DND-41 (cell line): ENCODE measurements at regions not wholly inside any gene's neighbourhood (a gene's known extent, or its start where the extent isn't known, plus 50 kb on each side); places are given as distances from the start of the nearest gene placed in this dataset.

Experiments
- ATAC-seq: fragments of 200-7000 bp; cut with Tn5 transposase; 3 replicates; pipeline ENCODE4 v1.9.1; 2021; ENCODE audit warnings: low read depth; ENCODE audit not compliant: insufficient read depth
- DNase-seq: peaks from one replicate; pipeline ENCODE4 v3.0.0-alpha.2; 2020
- H2AFZ ChIP-seq: 2 replicates; pipeline ENCODE4 v1.6.0; 2012; ENCODE audit warnings: low read depth, low read length
- H3K27ac ChIP-seq: 2 replicates; pipeline ENCODE4 v1.5.1; 2012; ENCODE audit warnings: low read length, inconsistent platforms
- H3K27me3 ChIP-seq: fragments of 200-600 bp; sonication (generic); 2 replicates; pipeline ENCODE4 v1.6.0; 2012; ENCODE audit warnings: low read length, mild to moderate bottlenecking, inconsistent platforms; ENCODE audit not compliant: insufficient read depth, poor library complexity
- H3K36me3 ChIP-seq: 2 replicates; pipeline ENCODE4 v1.5.1; 2012; ENCODE audit warnings: low read length, inconsistent platforms; ENCODE audit not compliant: insufficient read depth
- H3K4me1 ChIP-seq: 2 replicates; pipeline ENCODE4 v1.5.1; 2012; ENCODE audit warnings: mild to moderate bottlenecking, low read length; ENCODE audit not compliant: insufficient read depth
- H3K4me2 ChIP-seq: 2 replicates; pipeline ENCODE4 v1.6.0; 2012; ENCODE audit warnings: mild to moderate bottlenecking, moderate library complexity, low read length, inconsistent platforms; ENCODE audit not compliant: insufficient read depth
- H3K4me3 ChIP-seq, 2 experiments: fragments of 200-600 bp in 1 of 2; shearing (Covaris generic) in 1 of 2; 2 replicates each; pipeline ENCODE4 v1.5.1; 2012 to 2016; ENCODE audit warnings: inconsistent platforms in 2 of 2, low read length in 2 of 2, mild to moderate bottlenecking in 2 of 2, low read depth in 1 of 2, moderate library complexity in 1 of 2
- H3K79me2 ChIP-seq: 2 replicates; pipeline ENCODE4 v1.6.0; 2012; ENCODE audit warnings: low read length, inconsistent platforms; ENCODE audit not compliant: insufficient read depth
- H3K9ac ChIP-seq: 2 replicates; pipeline ENCODE4 v1.6.0; 2012; ENCODE audit warnings: low read depth, mild to moderate bottlenecking, inconsistent platforms, low read length, moderate library complexity
- H3K9me3 ChIP-seq: 2 replicates; pipeline ENCODE4 v1.5.1; 2012; ENCODE audit warnings: low read length, moderate library complexity, mild to moderate bottlenecking, inconsistent platforms; ENCODE audit not compliant: insufficient read depth, severe bottlenecking
- H4K20me1 ChIP-seq: 2 replicates; pipeline ENCODE4 v1.6.0; 2012; ENCODE audit warnings: low read length; ENCODE audit not compliant: insufficient read depth
- CTCF ChIP-seq: IDR thresholded peaks from 2 replicates; pipeline ENCODE4 v1.5.1; 2012; ENCODE audit warnings: borderline replicate concordance, low read length, moderate library complexity, mild to moderate bottlenecking; ENCODE audit not compliant: poor library complexity, severe bottlenecking; ENCODE audit errors: extremely low read depth
- EZH2 ChIP-seq: IDR thresholded peaks from 3 replicates; pipeline ENCODE4 v1.6.1; 2012; ENCODE audit warnings: borderline replicate concordance, low read depth, mild to moderate bottlenecking, moderate library complexity, low read length, inconsistent platforms; ENCODE audit not compliant: severe bottlenecking

- Histone ChIP-seq H4K20me1 (no peaks in the 10 kb centered on the region), H3K27me3 (no peaks in the 10 kb centered on the region), H3K4me2 (no peak overlapping the region), H3K4me1 (no peaks in the 10 kb centered on the region), H3K9me3 (no peaks in the 10 kb centered on the region), H3K4me3 (no peak overlapping the region), H3K79me2 (no peaks in the 10 kb centered on the region), H2AFZ (no peak overlapping the region), H3K9ac (no peak overlapping the region), H3K27ac (no peak overlapping the region), H3K36me3 (no peaks in the 10 kb centered on the region)
- TF ChIP-seq CTCF: no peak
- TF ChIP-seq EZH2: no peak
- DNase-seq: no peak
- ATAC-seq: no peak
Measured at GRCh38 chr5:75886706-75887105, 169.5 kb upstream of the POC5 start.

GRCh38 chr5:75885849-75886596 lies 168.8 kb upstream of the POC5 start:
- Histone ChIP-seq H3K4me1 (no peaks in the 10 kb centered on the region), H2AFZ (no peak overlapping the region), H3K79me2 (no peaks in the 10 kb centered on the region), H3K9ac (no peak overlapping the region), H4K20me1 (no peaks in the 10 kb centered on the region), H3K27ac (no peak overlapping the region), H3K27me3 (no peaks in the 10 kb centered on the region), H3K36me3 (no peaks in the 10 kb centered on the region), H3K4me3 (no peak overlapping the region), H3K9me3 (no peaks in the 10 kb centered on the region), H3K4me2 (no peak overlapping the region)
- ATAC-seq: no peak
- TF ChIP-seq CTCF (peak; percentile 18), EZH2 (no peak)
- no peak for DNase-seq

GRCh38 chr5:75885321-75885720 lies 168.1 kb upstream of the POC5 start:
- DNase-seq (no peak), ATAC-seq (no peak)
- H3K4me2 ChIP-seq: no peak overlapping the region
- H4K20me1 ChIP-seq: no peaks in the 10 kb centered on the region
- no peaks in the 10 kb centered on the region for H3K4me1 ChIP-seq
- no peak for TF ChIP-seq CTCF
- TF ChIP-seq EZH2: no peak
- H3K27ac ChIP-seq: no peak overlapping the region
- H3K9ac ChIP-seq: no peak overlapping the region
- H3K9me3 ChIP-seq: no peaks in the 10 kb centered on the region
- H3K27me3 ChIP-seq: no peaks in the 10 kb centered on the region
- H2AFZ ChIP-seq: no peak overlapping the region
- no peak overlapping the region for H3K4me3 ChIP-seq
- no peaks in the 10 kb centered on the region for H3K36me3 ChIP-seq
- H3K79me2 ChIP-seq: no peaks in the 10 kb centered on the region

GRCh38 chr5:75869891-75870290 lies 152.7 kb upstream of the POC5 start:
- Histone ChIP-seq H3K4me2 (no peak overlapping the region), H3K4me3 (no peak overlapping the region), H3K36me3 (no peaks in the 10 kb centered on the region), H3K9me3 (no peaks in the 10 kb centered on the region), H3K27me3 (no peaks in the 10 kb centered on the region), H4K20me1 (no peaks in the 10 kb centered on the region), H3K79me2 (no peaks in the 10 kb centered on the region), H3K27ac (no peak overlapping the region), H2AFZ (no peak overlapping the region), H3K9ac (no peak overlapping the region), H3K4me1 (no peaks in the 10 kb centered on the region)
- ATAC-seq (no peak), DNase-seq (no peak)
- TF ChIP-seq CTCF (no peak), EZH2 (no peak)
